ENCODE measurements at regions not wholly inside any gene's neighbourhood (a gene's known extent, or its start where the extent isn't known, plus 50 kb on each side); places are given as distances from the start of the nearest gene placed in this dataset.

- H3K27me3 ChIP-seq = no peaks in the 10 kb centered on the region
- H3K27ac ChIP-seq = no peak overlapping the region
- H3K36me3 ChIP-seq = no peaks in the 10 kb centered on the region
- intact Hi-C loops (cut with DNase I; ENCODE audit: low total_unique reads) (no loop called here), in situ Hi-C loops (cut with MboI; ENCODE audit: low pct_ligation_motif_present in 1 of 4, low pct_unique_long_range_greater_than_20kb in 1 of 4, low sequenced_read_pairs in 3 of 4) (no loop called here)
- no peak for DNase-seq
- H3K9me3 ChIP-seq = peaks cover 0 to 6% of the 10 kb centered on the region in 2 donors
- TF ChIP-seq CTCF (IDR thresholded peaks at IDR 0.05) = no peak
- TF ChIP-seq EP300 (IDR thresholded peaks at IDR 0.05; ENCODE audit: low read depth) = no peak
- no peak for TF ChIP-seq POLR2A (IDR thresholded peaks at IDR 0.05)
- TF ChIP-seq POLR2AphosphoS5 (IDR thresholded peaks at IDR 0.05) = no peak
- WGBS, 2 donors (ENCODE audit: low coverage in 1 of 2) = 89 to 95% methylated on average over 6 to 8 of the region's 8 CpGs
- H3K4me3 ChIP-seq = no peak overlapping the region
- H3K4me1 ChIP-seq = peaks cover 0 to 10% (median 4%) of the 10 kb centered on the region in 4 donors
These were observed 187.8 kb downstream of the SNX19 start for GRCh38 chr11:130728185-130729180.

- Histone ChIP-seq H3K4me1 (peaks cover 0 to 10% (median 4%) of the 10 kb centered on the region in 4 donors), H3K27me3 (no peaks in the 10 kb centered on the region), H3K4me3 (no peak overlapping the region), H3K9me3 (peaks cover 0 to 6% of the 10 kb centered on the region in 2 donors), H3K36me3 (no peaks in the 10 kb centered on the region), H3K27ac (no peak overlapping the region)
- TF ChIP-seq POLR2AphosphoS5 (IDR thresholded peaks at IDR 0.05) (no peak), EP300 (IDR thresholded peaks at IDR 0.05; ENCODE audit: low read depth) (no peak)
- intact Hi-C loops (cut with DNase I; ENCODE audit: low total_unique reads) = no loop called here
- DNase-seq = no peak
- in situ Hi-C loops (cut with MboI; ENCODE audit: low pct_ligation_motif_present in 1 of 4, low pct_unique_long_range_greater_than_20kb in 1 of 4, low sequenced_read_pairs in 3 of 4) = no loop called here
These were observed 187.1 kb downstream of the SNX19 start for GRCh38 chr11:130729193-130729592.

GRCh38 chr11:130729678-130730300, 186.5 kb downstream of the SNX19 start:
- H3K27me3 ChIP-seq = no peaks in the 10 kb centered on the region
- H3K4me3 ChIP-seq = no peak overlapping the region
- in situ Hi-C loops (cut with MboI; ENCODE audit: low pct_ligation_motif_present in 1 of 4, low pct_unique_long_range_greater_than_20kb in 1 of 4, low sequenced_read_pairs in 3 of 4) = no loop called here
- intact Hi-C loops (cut with DNase I; ENCODE audit: low total_unique reads) = no loop called here
- WGBS, 2 donors (ENCODE audit: low coverage in 1 of 2) = 90 to 92% methylated on average over 4 of the region's 4 CpGs
- TF ChIP-seq EP300 (IDR thresholded peaks at IDR 0.05; ENCODE audit: low read depth) (no peak), POLR2A (IDR thresholded peaks at IDR 0.05) (no peak), CTCF (IDR thresholded peaks at IDR 0.05) (no peak), POLR2AphosphoS5 (IDR thresholded peaks at IDR 0.05) (no peak)
- no peak for DNase-seq
- no peak overlapping the region for H3K27ac ChIP-seq
- peaks cover 0 to 10% (median 4%) of the 10 kb centered on the region in 4 donors for H3K4me1 ChIP-seq
- H3K9me3 ChIP-seq = peaks cover 0 to 6% of the 10 kb centered on the region in 2 donors
- no peaks in the 10 kb centered on the region for H3K36me3 ChIP-seq

GRCh38 chr11:130731401-130731800, 184.9 kb downstream of the SNX19 start:
- TF ChIP-seq POLR2A (IDR thresholded peaks at IDR 0.05) (no peak), EP300 (IDR thresholded peaks at IDR 0.05; ENCODE audit: low read depth) (no peak), POLR2AphosphoS5 (IDR thresholded peaks at IDR 0.05) (no peak), CTCF (IDR thresholded peaks at IDR 0.05) (no peak)
- peaks cover 0 to 6% of the 10 kb centered on the region in 2 donors for H3K9me3 ChIP-seq

More at GRCh38 chr11:130731401-130731800, 184.9 kb downstream of the SNX19 start:
- H3K4me3 ChIP-seq = no peak overlapping the region
- in situ Hi-C loops (cut with MboI; ENCODE audit: low pct_ligation_motif_present in 1 of 4, low pct_unique_long_range_greater_than_20kb in 1 of 4, low sequenced_read_pairs in 3 of 4) = no loop called here
- 75 to 91% methylated on average over 4 to 5 of the region's 5 CpGs for WGBS, 2 donors (ENCODE audit: low coverage in 1 of 2)
- no peak overlapping the region for H3K27ac ChIP-seq
- intact Hi-C loops (cut with DNase I; ENCODE audit: low total_unique reads) = no loop called here
- DNase-seq = no peak
- H3K27me3 ChIP-seq = no peaks in the 10 kb centered on the region
- H3K36me3 ChIP-seq = no peaks in the 10 kb centered on the region
- H3K4me1 ChIP-seq = peaks cover 0 to 1% (median 0%) of the 10 kb centered on the region in 4 donors

All from transverse colon (tissue), 4 donors.